ENCODE measurements at regions not wholly inside any gene's neighbourhood (a gene's known extent, or its start where the extent isn't known, plus 50 kb on each side); places are given as distances from the start of the nearest gene placed in this dataset.
A peak's percentile ranks its signal among the peaks of the same experiment; 100 is the strongest.

DNA sequence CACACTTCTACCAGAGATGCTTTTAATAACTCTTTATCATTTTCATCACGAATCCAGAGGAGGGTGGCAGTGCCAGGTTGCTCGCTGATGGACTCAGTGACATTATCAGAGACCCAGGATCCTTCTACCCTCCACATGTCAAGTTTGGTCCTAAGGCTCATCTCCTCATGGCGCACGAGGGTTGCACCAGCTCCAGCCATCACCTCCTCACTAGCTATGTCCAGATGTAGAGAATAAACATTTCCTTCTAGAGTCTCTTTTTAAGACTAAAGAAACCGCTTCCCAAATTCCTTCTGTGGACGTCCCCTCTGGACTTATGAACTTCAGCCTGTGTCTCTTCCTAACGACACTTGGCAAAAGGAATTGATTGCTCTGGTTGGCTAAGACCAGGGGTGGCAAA, 178.7 kb downstream of the BMP7 start:
- no peaks in the 10 kb centered on the region for H3K9me3 ChIP-seq (ENCODE audit: low read depth)
- no peaks in the 10 kb centered on the region for H3K36me3 ChIP-seq (replicated peaks; ENCODE audit: insufficient read depth, low read depth)
- H3K4me1 ChIP-seq (ENCODE audit: insufficient read depth): no peaks in the 10 kb centered on the region
- DNase-seq (ENCODE audit: low spot score): no peak
- no peaks in the 10 kb centered on the region for H3K27me3 ChIP-seq
- TF ChIP-seq, protein P1, sequence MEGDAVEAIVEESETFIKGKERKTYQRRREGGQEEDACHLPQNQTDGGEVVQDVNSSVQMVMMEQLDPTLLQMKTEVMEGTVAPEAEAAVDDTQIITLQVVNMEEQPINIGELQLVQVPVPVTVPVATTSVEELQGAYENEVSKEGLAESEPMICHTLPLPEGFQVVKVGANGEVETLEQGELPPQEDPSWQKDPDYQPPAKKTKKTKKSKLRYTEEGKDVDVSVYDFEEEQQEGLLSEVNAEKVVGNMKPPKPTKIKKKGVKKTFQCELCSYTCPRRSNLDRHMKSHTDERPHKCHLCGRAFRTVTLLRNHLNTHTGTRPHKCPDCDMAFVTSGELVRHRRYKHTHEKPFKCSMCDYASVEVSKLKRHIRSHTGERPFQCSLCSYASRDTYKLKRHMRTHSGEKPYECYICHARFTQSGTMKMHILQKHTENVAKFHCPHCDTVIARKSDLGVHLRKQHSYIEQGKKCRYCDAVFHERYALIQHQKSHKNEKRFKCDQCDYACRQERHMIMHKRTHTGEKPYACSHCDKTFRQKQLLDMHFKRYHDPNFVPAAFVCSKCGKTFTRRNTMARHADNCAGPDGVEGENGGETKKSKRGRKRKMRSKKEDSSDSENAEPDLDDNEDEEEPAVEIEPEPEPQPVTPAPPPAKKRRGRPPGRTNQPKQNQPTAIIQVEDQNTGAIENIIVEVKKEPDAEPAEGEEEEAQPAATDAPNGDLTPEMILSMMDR (IDR thresholded peaks at IDR 0.05; ENCODE audit: poor library complexity): no peak
- TF ChIP-seq EZH2 (IDR thresholded peaks at IDR 0.05; ENCODE audit: borderline replicate concordance) (no peak), EZH2phosphoT487 (IDR thresholded peaks at IDR 0.05; ENCODE audit: low read depth, severe bottlenecking, unreplicated experiment) (no peak)
- no peak overlapping the region for H3K27ac ChIP-seq
- H2AFZ ChIP-seq: no peak overlapping the region
- no peaks in the 10 kb centered on the region for H3K79me2 ChIP-seq
- no peaks in the 10 kb centered on the region for H4K20me1 ChIP-seq (ENCODE audit: insufficient read depth, poor library complexity, severe bottlenecking)
- 85% methylated on average over 7 of the region's 7 CpGs for WGBS (ENCODE audit: low lambda C conversion rate, missing lambda C conversion rate)
- H3K9me2 ChIP-seq (replicated peaks; ENCODE audit: insufficient read depth): no peaks in the 10 kb centered on the region
- H3K4me2 ChIP-seq: no peak overlapping the region
- no peak overlapping the region for H3K4me3 ChIP-seq

DNA sequence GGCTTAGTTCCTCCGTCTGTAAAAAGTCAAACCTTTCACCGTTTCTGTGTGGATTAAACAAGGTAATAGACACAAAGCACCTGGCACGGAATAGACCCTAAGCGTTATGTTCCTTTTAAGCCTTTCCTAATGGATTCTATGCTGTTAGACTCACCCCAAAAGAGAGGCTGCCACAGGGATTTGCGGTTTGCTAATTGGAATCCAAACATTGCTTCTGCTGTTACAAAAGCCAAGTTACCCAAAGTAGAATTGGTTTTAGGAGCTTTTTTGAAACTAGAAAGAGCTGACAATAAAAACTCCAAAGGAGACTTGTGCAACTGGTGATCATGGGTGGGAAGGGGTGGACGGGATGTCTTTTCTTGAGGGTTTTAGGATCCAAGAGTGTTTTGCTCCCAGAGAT, 178.0 kb downstream of the BMP7 start:
- Histone ChIP-seq H3K27ac (no peak overlapping the region), H3K9me3 (ENCODE audit: low read depth) (no peaks in the 10 kb centered on the region), H2AFZ (no peak overlapping the region), H3K9me2 (replicated peaks; ENCODE audit: insufficient read depth) (no peaks in the 10 kb centered on the region), H3K4me3 (no peak overlapping the region), H4K20me1 (ENCODE audit: insufficient read depth, poor library complexity, severe bottlenecking) (no peaks in the 10 kb centered on the region), H3K79me2 (no peaks in the 10 kb centered on the region), H3K4me1 (ENCODE audit: insufficient read depth) (no peaks in the 10 kb centered on the region), H3K27me3 (no peaks in the 10 kb centered on the region), H3K4me2 (no peak overlapping the region), H3K36me3 (replicated peaks; ENCODE audit: insufficient read depth, low read depth) (no peaks in the 10 kb centered on the region)
- TF ChIP-seq EZH2phosphoT487 (IDR thresholded peaks at IDR 0.05; ENCODE audit: low read depth, severe bottlenecking, unreplicated experiment) (no peak), EZH2 (IDR thresholded peaks at IDR 0.05; ENCODE audit: borderline replicate concordance) (no peak)
- TF ChIP-seq, protein P1 (IDR thresholded peaks at IDR 0.05; ENCODE audit: poor library complexity): no peak
- 40% methylated on average over 6 of the region's 6 CpGs for WGBS (ENCODE audit: low lambda C conversion rate, missing lambda C conversion rate)
- no peak for DNase-seq (ENCODE audit: low spot score)

- no peak for TF ChIP-seq EZH2 (IDR thresholded peaks at IDR 0.05; ENCODE audit: borderline replicate concordance)
- TF ChIP-seq, protein P1 (IDR thresholded peaks at IDR 0.05; ENCODE audit: poor library complexity): peak; percentile 95
- peak; percentile 88 for DNase-seq (ENCODE audit: low spot score)
- WGBS (ENCODE audit: low lambda C conversion rate, missing lambda C conversion rate): 22% methylated on average over 11 of the region's 12 CpGs
Measured at GRCh38 chr20:57089699-57090144, 176.7 kb downstream of the BMP7 start.

More at GRCh38 chr20:57089699-57090144, 176.7 kb downstream of the BMP7 start:
- no peak overlapping the region for H3K27ac ChIP-seq
- H3K36me3 ChIP-seq (replicated peaks; ENCODE audit: insufficient read depth, low read depth): no peaks in the 10 kb centered on the region
- no peaks in the 10 kb centered on the region for H3K27me3 ChIP-seq
- no peaks in the 10 kb centered on the region for H3K4me1 ChIP-seq (ENCODE audit: insufficient read depth)
- no peaks in the 10 kb centered on the region for H3K9me3 ChIP-seq (ENCODE audit: low read depth)
- H3K4me2 ChIP-seq: peak overlapping the region; percentile 71
- no peaks in the 10 kb centered on the region for H3K9me2 ChIP-seq (replicated peaks; ENCODE audit: insufficient read depth)
- H4K20me1 ChIP-seq (ENCODE audit: insufficient read depth, poor library complexity, severe bottlenecking): no peaks in the 10 kb centered on the region
- no peak overlapping the region for H3K4me3 ChIP-seq
- no peaks in the 10 kb centered on the region for H3K79me2 ChIP-seq
- H2AFZ ChIP-seq: no peak overlapping the region
